PC-3 (cell line): ENCODE measurements at regions not wholly inside any gene's neighbourhood (a gene's known extent, or its start where the extent isn't known, plus 50 kb on each side); places are given as distances from the start of the nearest gene placed in this dataset.

Source experiments
- EZH2 ChIP-seq: fragments of 300-600 bp; sonication (generic); IDR thresholded peaks from one replicate; pipeline ENCODE4 v1.6.1; 2017; ENCODE audit warnings: antibody characterized with exemption, mild to moderate bottlenecking, low read length; ENCODE audit not compliant: unreplicated experiment
- EZH2phosphoT487 ChIP-seq: fragments of 300-600 bp; sonication (generic); IDR thresholded peaks from 2 replicates; pipeline ENCODE4 v1.6.1; 2018; ENCODE audit warnings: mild to moderate bottlenecking, antibody characterized with exemption, low read length, borderline replicate concordance
- TF ChIP-seq, protein P1 (sequence below): fragments of 300-600 bp; sonication (generic); conservative IDR thresholded peaks from 2 replicates; pipeline ENCODE4 v1.5.1; 2017; ENCODE audit warnings: antibody characterized with exemption, low read depth, mild to moderate bottlenecking, low read length

DNA sequence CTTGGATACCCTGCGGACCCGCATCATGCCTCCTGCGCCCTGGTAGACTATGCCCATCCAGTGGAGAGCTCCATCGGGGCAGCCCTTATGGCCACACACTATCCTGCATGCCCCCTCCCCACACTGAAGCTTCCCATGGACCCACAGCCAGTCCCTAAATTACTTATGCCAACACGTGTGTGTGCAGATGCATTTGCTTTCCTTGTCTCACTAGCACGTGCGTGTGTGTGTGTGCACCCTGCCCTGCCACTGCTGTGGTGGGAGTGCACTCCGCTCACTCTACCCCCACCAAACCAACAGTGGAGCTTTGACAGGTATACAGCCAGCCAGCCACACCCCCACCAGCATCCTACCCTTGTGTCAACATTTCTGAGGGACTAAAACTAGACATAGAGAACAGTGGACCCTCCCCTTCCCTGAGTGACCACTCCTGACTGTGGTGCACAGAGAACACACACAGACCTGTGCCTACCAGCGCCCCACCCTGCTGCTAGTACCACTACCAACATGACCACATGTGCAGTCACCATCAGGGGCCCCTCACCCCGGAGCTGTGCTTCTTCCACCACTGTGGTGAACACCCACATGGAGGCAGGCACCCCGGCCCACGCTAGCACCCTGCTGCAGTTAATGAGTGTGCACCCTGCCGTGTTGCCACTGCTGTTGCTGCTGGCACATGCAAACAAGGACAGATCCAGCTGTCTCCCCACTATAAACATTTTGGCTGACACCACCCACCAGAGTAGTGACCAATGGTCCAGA, 310.8 kb downstream of the GABRB3 start:
- TF ChIP-seq, protein P1, sequence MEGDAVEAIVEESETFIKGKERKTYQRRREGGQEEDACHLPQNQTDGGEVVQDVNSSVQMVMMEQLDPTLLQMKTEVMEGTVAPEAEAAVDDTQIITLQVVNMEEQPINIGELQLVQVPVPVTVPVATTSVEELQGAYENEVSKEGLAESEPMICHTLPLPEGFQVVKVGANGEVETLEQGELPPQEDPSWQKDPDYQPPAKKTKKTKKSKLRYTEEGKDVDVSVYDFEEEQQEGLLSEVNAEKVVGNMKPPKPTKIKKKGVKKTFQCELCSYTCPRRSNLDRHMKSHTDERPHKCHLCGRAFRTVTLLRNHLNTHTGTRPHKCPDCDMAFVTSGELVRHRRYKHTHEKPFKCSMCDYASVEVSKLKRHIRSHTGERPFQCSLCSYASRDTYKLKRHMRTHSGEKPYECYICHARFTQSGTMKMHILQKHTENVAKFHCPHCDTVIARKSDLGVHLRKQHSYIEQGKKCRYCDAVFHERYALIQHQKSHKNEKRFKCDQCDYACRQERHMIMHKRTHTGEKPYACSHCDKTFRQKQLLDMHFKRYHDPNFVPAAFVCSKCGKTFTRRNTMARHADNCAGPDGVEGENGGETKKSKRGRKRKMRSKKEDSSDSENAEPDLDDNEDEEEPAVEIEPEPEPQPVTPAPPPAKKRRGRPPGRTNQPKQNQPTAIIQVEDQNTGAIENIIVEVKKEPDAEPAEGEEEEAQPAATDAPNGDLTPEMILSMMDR: no peak
- TF ChIP-seq EZH2 (no peak), EZH2phosphoT487 (no peak)
